IMR-90 (cell line): ENCODE measurements at regions not wholly inside any gene's neighbourhood (a gene's known extent, or its start where the extent isn't known, plus 50 kb on each side); places are given as distances from the start of the nearest gene placed in this dataset.

Experiments used
- ATAC-seq: fragments of 200-7000 bp; cut with Tn5 transposase; 2 replicates; pipeline ENCODE4 v1.9.1; 2020; ENCODE audit warnings: low read depth, mild to moderate bottlenecking, moderate library complexity
- BruUV-seq: library from RNA; stranded (reverse); fragments of 400-500 nt; replicated peaks from 2 replicates; lab custom pipeline; 2021; lab: Mats Ljungman, UMichigan
- CTCF ChIA-PET: fragments of 300-600 bp; formaldehyde crosslinking; extraction: SDS; loops from one replicate; lab custom pipeline; 2021; ENCODE audit warnings: antibody characterized with exemption; lab: Yijun Ruan, JAX
- POLR2A ChIA-PET: fragments of 300-600 bp; sonication (Branson Sonifier 250); formaldehyde crosslinking; loops from one replicate; lab custom pipeline; 2022; ENCODE audit warnings: antibody characterized with exemption; ENCODE audit not compliant: unreplicated experiment; lab: Charles Lee
- DNase-seq: peaks from one replicate; pipeline ENCODE4 v3.0.0; 2013
- H2AFZ ChIP-seq: replicated peaks from 2 replicates; pipeline ENCODE3; 2013; ENCODE audit warnings: low read length, mild to moderate bottlenecking; ENCODE audit not compliant: poor library complexity
- H2AK5ac ChIP-seq: 2 replicates; pipeline ENCODE4 v1.6.1; 2013; ENCODE audit warnings: low read depth, low read length, inconsistent platforms
- H2AK9ac ChIP-seq: replicated peaks from 2 replicates; pipeline ENCODE3; 2013; ENCODE audit warnings: mild to moderate bottlenecking, low read depth, low read length, moderate library complexity; ENCODE audit not compliant: poor library complexity
- H2BK120ac ChIP-seq: 2 replicates; pipeline ENCODE4 v1.6.1; 2013; ENCODE audit warnings: low read depth, low read length, inconsistent platforms
- H2BK15ac ChIP-seq: 3 replicates; pipeline ENCODE4 v1.6.1; 2013; ENCODE audit warnings: low read depth, low read length, inconsistent platforms
- H2BK20ac ChIP-seq: 2 replicates; pipeline ENCODE4 v1.6.1; 2013; ENCODE audit warnings: low read depth, mild to moderate bottlenecking, inconsistent platforms, low read length, moderate library complexity
- H2BK5ac ChIP-seq: 2 replicates; pipeline ENCODE4 v1.6.1; 2013; ENCODE audit warnings: mild to moderate bottlenecking, low read depth, low read length, inconsistent platforms; ENCODE audit not compliant: poor library complexity, severe bottlenecking
- H3K14ac ChIP-seq: replicated peaks from 2 replicates; pipeline ENCODE4 v1.6.1; 2013; ENCODE audit warnings: low read depth, low read length, inconsistent platforms
- H3K18ac ChIP-seq: 2 replicates; pipeline ENCODE4 v1.6.1; 2013; ENCODE audit warnings: low read depth, low read length, control low read depth
- H3K23ac ChIP-seq: 2 replicates; pipeline ENCODE4 v1.6.1; 2013; ENCODE audit warnings: low read depth, low read length, inconsistent platforms
- H3K27ac ChIP-seq: 2 replicates; pipeline ENCODE4 v1.5.1; 2013; ENCODE audit warnings: mild to moderate bottlenecking, control low read depth, low read length; ENCODE audit not compliant: insufficient read depth
- H3K27me3 ChIP-seq: 2 replicates; pipeline ENCODE4 v1.6.1; 2013; ENCODE audit warnings: low read length; ENCODE audit not compliant: control insufficient read depth, insufficient read depth
- H3K36me3 ChIP-seq: 2 replicates; pipeline ENCODE4 v1.6.1; 2013; ENCODE audit warnings: low read length, mixed read lengths; ENCODE audit not compliant: control insufficient read depth, insufficient read depth
- H3K4ac ChIP-seq: 2 replicates; pipeline ENCODE4 v1.6.1; 2013; ENCODE audit warnings: low read depth, low read length, inconsistent platforms
- H3K4me1 ChIP-seq: 2 replicates; pipeline ENCODE4 v1.6.1; 2013; ENCODE audit warnings: low read length, mixed read lengths; ENCODE audit not compliant: control insufficient read depth, insufficient read depth
- H3K4me2 ChIP-seq: 2 replicates; pipeline ENCODE4 v1.6.1; 2013; ENCODE audit warnings: low read depth, mild to moderate bottlenecking, control low read depth, low read length, moderate library complexity
- H3K4me3 ChIP-seq: 2 replicates; pipeline ENCODE4 v1.5.1; 2013; ENCODE audit warnings: low read depth, mild to moderate bottlenecking, control low read depth, low read length, moderate library complexity; ENCODE audit not compliant: insufficient read depth
- H3K56ac ChIP-seq: 2 replicates; pipeline ENCODE4 v1.6.1; 2013; ENCODE audit warnings: low read length, inconsistent platforms; ENCODE audit not compliant: insufficient read depth; ENCODE audit errors: extremely low read depth
- H3K79me1 ChIP-seq, 2 experiments: 2 replicates each; pipeline ENCODE4 v1.6.1; 2013; ENCODE audit warnings: low read length in 2 of 2, inconsistent platforms in 1 of 2, low read depth in 1 of 2
- H3K9ac ChIP-seq: 2 replicates; pipeline ENCODE4 v1.6.1; 2013; ENCODE audit warnings: low read depth, low read length, control low read depth
- H3K9me1 ChIP-seq: 2 replicates; pipeline ENCODE4 v1.6.1; 2013; ENCODE audit warnings: low read length, inconsistent platforms; ENCODE audit not compliant: insufficient read depth
- H3K9me3 ChIP-seq: 2 replicates; pipeline ENCODE4 v1.6.1; 2013; ENCODE audit warnings: low read length; ENCODE audit not compliant: control insufficient read depth, insufficient read depth
- H4K20me1 ChIP-seq: 2 replicates; pipeline ENCODE4 v1.6.1; 2013; ENCODE audit warnings: low read length, inconsistent platforms; ENCODE audit not compliant: insufficient read depth
- H4K5ac ChIP-seq: 2 replicates; pipeline ENCODE4 v1.6.1; 2013; ENCODE audit warnings: mild to moderate bottlenecking, low read depth, low read length, control low read depth
- H4K8ac ChIP-seq, 2 experiments: 2 replicates each; pipeline ENCODE4 v1.6.1; 2013; ENCODE audit warnings: low read depth in 2 of 2, low read length in 2 of 2, control low read depth in 1 of 2, inconsistent platforms in 1 of 2
- H4K91ac ChIP-seq: 2 replicates; pipeline ENCODE4 v1.6.1; 2013; ENCODE audit warnings: low read depth, low read length, inconsistent platforms; ENCODE audit not compliant: insufficient read depth
- BHLHE40 ChIP-seq: fragments of 150-350 bp; IDR thresholded peaks from 2 replicates; pipeline ENCODE4 v1.6.1; 2016; ENCODE audit warnings: mild to moderate bottlenecking, low read depth, low read length
- CEBPB ChIP-seq: IDR thresholded peaks from 2 replicates; pipeline ENCODE4 v1.6.1; 2012; ENCODE audit warnings: low read depth, low read length, improper control_type of control experiment
- CHD1 ChIP-seq: IDR thresholded peaks from 2 replicates; pipeline ENCODE4 v1.6.1; 2012; ENCODE audit warnings: low read depth, low read length, improper control_type of control experiment
- CTCF ChIP-seq: conservative IDR thresholded peaks from 2 replicates; pipeline ENCODE4 v1.5.1; 2012; ENCODE audit warnings: mild to moderate bottlenecking, low read depth, low read length, improper control_type of control experiment
- FOS ChIP-seq: fragments of 150-350 bp; IDR thresholded peaks from 2 replicates; pipeline ENCODE4 v1.6.1; 2016; ENCODE audit warnings: low read depth, low read length
- MAFK ChIP-seq: IDR thresholded peaks from 2 replicates; pipeline ENCODE4 v1.6.1; 2012; ENCODE audit warnings: low read depth, low read length, improper control_type of control experiment
- MAZ ChIP-seq: IDR thresholded peaks from 2 replicates; pipeline ENCODE4 v1.6.1; 2012; ENCODE audit warnings: low read depth, mild to moderate bottlenecking, low read length, improper control_type of control experiment, moderate library complexity, borderline replicate concordance
- MXI1 ChIP-seq: IDR thresholded peaks from 2 replicates; pipeline ENCODE4 v1.6.1; 2012; ENCODE audit warnings: low read depth, mild to moderate bottlenecking, low read length, moderate library complexity, borderline replicate concordance
- NFE2L2 ChIP-seq: fragments of 150-350 bp; IDR thresholded peaks from 2 replicates; pipeline ENCODE4 v1.6.1; 2016; ENCODE audit warnings: low read depth, mild to moderate bottlenecking, low read length
- POLR2A ChIP-seq: IDR thresholded peaks from 2 replicates; pipeline ENCODE4 v1.6.1; 2012; ENCODE audit warnings: mild to moderate bottlenecking, low read depth, low read length
- RAD21 ChIP-seq: IDR thresholded peaks from 2 replicates; pipeline ENCODE4 v1.6.1; 2012; ENCODE audit warnings: low read length, improper control_type of control experiment
- RCOR1 ChIP-seq: IDR thresholded peaks from 2 replicates; pipeline ENCODE4 v1.6.1; 2012; ENCODE audit warnings: mild to moderate bottlenecking, low read length, improper control_type of control experiment; ENCODE audit not compliant: insufficient replicate concordance
- RFX5 ChIP-seq: IDR thresholded peaks from 2 replicates; pipeline ENCODE4 v1.8.0; 2012; ENCODE audit warnings: low read depth, mild to moderate bottlenecking, low read length, moderate library complexity
- SMC3 ChIP-seq: fragments of 150-350 bp; IDR thresholded peaks from 2 replicates; pipeline ENCODE4 v1.6.1; 2016; ENCODE audit warnings: low read depth, mild to moderate bottlenecking, antibody characterized with exemption, low read length, moderate library complexity
- USF2 ChIP-seq: fragments of 150-350 bp; IDR thresholded peaks from 2 replicates; pipeline ENCODE4 v1.6.1; 2017; ENCODE audit warnings: mild to moderate bottlenecking, antibody characterized with exemption, low read length, low read depth
- WGBS, 2 experiments: methylation state at CpG; one replicate each; pipeline versions ENCODE4 v1.1.5 to v1.1.7; 2013; ENCODE audit warnings: missing lambda C conversion rate in 2 of 2; ENCODE audit not compliant: insufficient read length in 1 of 2; ENCODE audit errors: extremely low coverage in 2 of 2; 5-methylcytosine and 5-hydroxymethylcytosine counted together
- dilution Hi-C: fragments of 300-500 bp; cut with HindIII; formaldehyde crosslinking; loops from one replicate; pipeline ENCODE4 v1.14.3; 2018; ENCODE audit warnings: low sequenced_read_pairs; ENCODE audit not compliant: unreplicated experiment
- in situ Hi-C: fragments of 300-500 bp; cut with MboI; formaldehyde crosslinking; loops from 3 replicates; pipeline ENCODE4 v1.14.3; 2019; ENCODE audit warnings: low sequenced_read_pairs, inconsistent platforms, mixed read lengths
- intact Hi-C: fragments of 100-400 bp; cut with micrococcal nuclease; formaldehyde crosslinking; loops from 2 replicates; pipeline ENCODE4 v1.10.0; 2022

- no peak for TF ChIP-seq CHD1
These were observed 805.6 kb upstream of the FANCL start (continued) for GRCh38 chr2:59046401-59047372.

- no peak overlapping the region for H2BK20ac ChIP-seq
- H4K91ac ChIP-seq = no peak overlapping the region
- no peaks in the 10 kb centered on the region for H3K9me3 ChIP-seq
- DNase-seq = no peak
- H3K9me1 ChIP-seq = no peaks in the 10 kb centered on the region
- intact Hi-C loops = no loop called here
- no peak overlapping the region for H3K9ac ChIP-seq
- H3K14ac ChIP-seq = no peak overlapping the region
- no peak overlapping the region for H2AK9ac ChIP-seq
- no peak overlapping the region for H2BK120ac ChIP-seq
- no peak overlapping the region for H3K4me3 ChIP-seq
- H4K5ac ChIP-seq = no peak overlapping the region
- no peaks in the 10 kb centered on the region for H4K20me1 ChIP-seq
- no peak overlapping the region for H3K18ac ChIP-seq
- H3K27ac ChIP-seq = no peak overlapping the region
- no peak overlapping the region for H3K56ac ChIP-seq
- no peaks in the 10 kb centered on the region for H3K36me3 ChIP-seq
- no CpG with 5 or more reads among the region's 1 CpG for WGBS, 2 experiments
- H2BK5ac ChIP-seq = no peak overlapping the region
- no TSS peak for BruUV-seq
- ChIA-PET CTCF (no interaction called here), POLR2A (no interaction called here)
- no peaks in the 10 kb centered on the region for H3K27me3 ChIP-seq
- H2BK15ac ChIP-seq = no peak overlapping the region
- H3K23ac ChIP-seq = no peak overlapping the region
- no peak overlapping the region for H2AK5ac ChIP-seq
- in situ Hi-C loops = no loop called here
- no peak overlapping the region for H4K8ac ChIP-seq
- no peaks in the 10 kb centered on the region for H3K79me1 ChIP-seq
- H3K4ac ChIP-seq = no peak overlapping the region
- ATAC-seq = no peak
- no peak overlapping the region for H3K4me2 ChIP-seq
- no peaks in the 10 kb centered on the region for H3K4me1 ChIP-seq
- no peak overlapping the region for H2AFZ ChIP-seq
- dilution Hi-C loops = no loop called here
- TF ChIP-seq RAD21 = no peak
- TF ChIP-seq POLR2A = no peak
- no peak for TF ChIP-seq CTCF
- no peak for TF ChIP-seq FOS
- no peak for TF ChIP-seq CEBPB
- TF ChIP-seq MAFK = no peak
- no peak for TF ChIP-seq USF2
- no peak for TF ChIP-seq RFX5
- TF ChIP-seq CHD1 = no peak
- TF ChIP-seq MXI1 = no peak
- no peak for TF ChIP-seq SMC3
- TF ChIP-seq RCOR1 = no peak
- no peak for TF ChIP-seq NFE2L2
- TF ChIP-seq MAZ = no peak
- TF ChIP-seq BHLHE40 = no peak
These were observed 803.6 kb upstream of the FANCL start for GRCh38 chr2:59044736-59045135.
